ENCODE measurements at regions not wholly inside any gene's neighbourhood (a gene's known extent, or its start where the extent isn't known, plus 50 kb on each side); places are given as distances from the start of the nearest gene placed in this dataset.

- no peak for DNase-seq (ENCODE audit: low read depth in 2 of 2)
Measured at GRCh38 chr1:208842451-208842850, 598.3 kb upstream of the PLXNA2 start.

- no peak for DNase-seq (ENCODE audit: low read depth in 2 of 2)
Measured at GRCh38 chr1:208844158-208844557, 600.0 kb upstream of the PLXNA2 start.

- no peak for DNase-seq (ENCODE audit: low read depth in 2 of 2)
Measured at GRCh38 chr1:208848854-208849253, 604.7 kb upstream of the PLXNA2 start.

GRCh38 chr1:208850442-208850841, 606.3 kb upstream of the PLXNA2 start:
- DNase-seq (ENCODE audit: low read depth in 2 of 2), result no peak

GRCh38 chr1:208851366-208851765, 607.2 kb upstream of the PLXNA2 start:
- DNase-seq (ENCODE audit: low read depth in 2 of 2), result no peak

- DNase-seq (ENCODE audit: low read depth in 2 of 2), result no peak
Measured at GRCh38 chr1:208852911-208853310, 608.7 kb upstream of the PLXNA2 start.

- DNase-seq (ENCODE audit: low read depth in 2 of 2), result no peak
Measured at GRCh38 chr1:208855403-208855802, 611.2 kb upstream of the PLXNA2 start.

GRCh38 chr1:208857465-208857864, 613.3 kb upstream of the PLXNA2 start:
- DNase-seq (ENCODE audit: low read depth in 2 of 2), result no peak

GRCh38 chr1:208858738-208859137, 614.6 kb upstream of the PLXNA2 start:
- DNase-seq (ENCODE audit: low read depth in 2 of 2), result no peak

- no peak for DNase-seq (ENCODE audit: low read depth in 2 of 2)
Measured at GRCh38 chr1:208864366-208864965, 620.3 kb upstream of the PLXNA2 start.

GRCh38 chr1:208866386-208866955, 622.3 kb upstream of the PLXNA2 start:
- DNase-seq (ENCODE audit: low read depth in 2 of 2), result no peak

- DNase-seq (ENCODE audit: low read depth in 2 of 2), result no peak
Measured at GRCh38 chr1:208868554-208868953, 624.4 kb upstream of the PLXNA2 start.

- DNase-seq (ENCODE audit: low read depth in 2 of 2), result no peak
Measured at GRCh38 chr1:208874915-208875314, 630.7 kb upstream of the PLXNA2 start.

GRCh38 chr1:208879022-208879421, 634.8 kb upstream of the PLXNA2 start:
- DNase-seq (ENCODE audit: low read depth in 2 of 2), result no peak

GRCh38 chr1:208880433-208881100, 636.4 kb upstream of the PLXNA2 start:
- DNase-seq (ENCODE audit: low read depth in 2 of 2), result no peak

GRCh38 chr1:208885060-208885459, 640.9 kb upstream of the PLXNA2 start:
- no peak for DNase-seq (ENCODE audit: low read depth in 2 of 2)

GRCh38 chr1:208885650-208886049, 641.5 kb upstream of the PLXNA2 start:
- no peak for DNase-seq (ENCODE audit: low read depth in 2 of 2)

- no peak for DNase-seq (ENCODE audit: low read depth in 2 of 2)
Measured at GRCh38 chr1:208888376-208888775, 644.2 kb upstream of the PLXNA2 start.

- no peak for DNase-seq (ENCODE audit: low read depth in 2 of 2)
Measured at GRCh38 chr1:208892147-208892546, 648.0 kb upstream of the PLXNA2 start.

- DNase-seq (ENCODE audit: low read depth in 2 of 2), result no peak
Measured at GRCh38 chr1:208893251-208893650, 649.1 kb upstream of the PLXNA2 start.

GRCh38 chr1:208895181-208895580, 651.0 kb upstream of the PLXNA2 start:
- DNase-seq (ENCODE audit: low read depth in 2 of 2), result no peak

- DNase-seq (ENCODE audit: low read depth in 2 of 2), result no peak
Measured at GRCh38 chr1:208895820-208896219, 651.6 kb upstream of the PLXNA2 start.

- DNase-seq (ENCODE audit: low read depth in 2 of 2), result no peak
Measured at GRCh38 chr1:208896768-208897167, 652.6 kb upstream of the PLXNA2 start.
